SK-N-SH treated with all-trans-retinoic acid at 6 μM for 48 hours (cell line): ENCODE measurements at regions not wholly inside any gene's neighbourhood (a gene's known extent, or its start where the extent isn't known, plus 50 kb on each side); places are given as distances from the start of the nearest gene placed in this dataset.

Experiments
- ATAC-seq: fragments of 200-7000 bp; cut with Tn5 transposase; 3 replicates; pipeline ENCODE4 v1.9.1; 2020; ENCODE audit warnings: mild to moderate bottlenecking, moderate library complexity
- ARNTL ChIP-seq: fragments of 450-650 bp; formaldehyde crosslinking; IDR thresholded peaks from 2 replicates; pipeline ENCODE4 v1.5.0; 2020; ENCODE audit warnings: low read depth, mild to moderate bottlenecking, moderate library complexity, borderline replicate concordance
- BACH2 ChIP-seq: fragments of 250-450 bp; sonication (Bioruptor Pico); IDR thresholded peaks from 2 replicates; pipeline ENCODE4 v1.9.0; 2021; ENCODE audit warnings: mild to moderate bottlenecking, borderline replicate concordance
- CREB5 ChIP-seq: fragments of 250-450 bp; sonication (Bioruptor Pico); IDR thresholded peaks from 2 replicates; pipeline ENCODE4 v1.5.1; 2020; ENCODE audit warnings: low read depth, mild to moderate bottlenecking, moderate library complexity
- CSDC2 ChIP-seq: fragments of 250-450 bp; sonication (Bioruptor Pico); IDR thresholded peaks from 2 replicates; pipeline ENCODE4 v1.5.0; 2020; ENCODE audit warnings: mild to moderate bottlenecking, moderate library complexity
- ESRRG ChIP-seq: fragments of 250-450 bp; sonication (Bioruptor Pico); IDR thresholded peaks from 2 replicates; pipeline ENCODE4 v1.6.1; 2021; ENCODE audit warnings: mild to moderate bottlenecking
- GLIS3 ChIP-seq: fragments of 250-450 bp; sonication (Bioruptor Pico); IDR thresholded peaks from 2 replicates; pipeline ENCODE4 v1.5.0; 2020; ENCODE audit warnings: mild to moderate bottlenecking, moderate library complexity
- ISL1 ChIP-seq: fragments of 250-450 bp; sonication (Bioruptor Pico); IDR thresholded peaks from 2 replicates; pipeline ENCODE4 v2.1.2; 2022; ENCODE audit warnings: mild to moderate bottlenecking, moderate library complexity
- OSR1 ChIP-seq: fragments of 250-450 bp; sonication (Bioruptor Pico); IDR thresholded peaks from 2 replicates; pipeline ENCODE4 v1.8.0; 2022; ENCODE audit warnings: moderate library complexity, mild to moderate bottlenecking, inconsistent platforms
- PATZ1 ChIP-seq: fragments of 250-450 bp; sonication (Bioruptor Pico); IDR thresholded peaks from 2 replicates; pipeline ENCODE4 v1.8.0; 2020; ENCODE audit warnings: mild to moderate bottlenecking, moderate library complexity, borderline replicate concordance
- POU6F1 ChIP-seq: fragments of 250-450 bp; sonication (Bioruptor Pico); IDR thresholded peaks from 2 replicates; pipeline ENCODE4 v1.8.0; 2021; ENCODE audit warnings: low read depth, mild to moderate bottlenecking, moderate library complexity, borderline replicate concordance
- PPARA ChIP-seq: fragments of 250-450 bp; sonication (Bioruptor Pico); IDR thresholded peaks from 2 replicates; pipeline ENCODE4 v1.5.0; 2020; ENCODE audit warnings: mild to moderate bottlenecking, borderline replicate concordance
- RARB ChIP-seq: fragments of 250-450 bp; sonication (Bioruptor Pico); IDR thresholded peaks from 2 replicates; pipeline ENCODE4 v1.8.0; 2021; ENCODE audit warnings: mild to moderate bottlenecking, moderate library complexity
- SNAI2 ChIP-seq: fragments of 250-450 bp; sonication (Bioruptor Pico); IDR thresholded peaks from 2 replicates; pipeline ENCODE4 v1.5.0; 2020; ENCODE audit warnings: mild to moderate bottlenecking, moderate library complexity
- TCF4 ChIP-seq: fragments of 250-450 bp; sonication (Bioruptor Pico); IDR thresholded peaks from 2 replicates; pipeline ENCODE4 v1.8.0; 2021; ENCODE audit warnings: mild to moderate bottlenecking, moderate library complexity, borderline replicate concordance
- TSHZ2 ChIP-seq: fragments of 250-450 bp; sonication (Bioruptor Pico); IDR thresholded peaks from 2 replicates; pipeline ENCODE4 v1.5.0; 2020; ENCODE audit warnings: mild to moderate bottlenecking, moderate library complexity
- ZC3H10 ChIP-seq: fragments of 250-450 bp; sonication (Bioruptor Pico); IDR thresholded peaks from 2 replicates; pipeline ENCODE4 v1.5.1; 2021; ENCODE audit warnings: mild to moderate bottlenecking, moderate library complexity
- ZFP3 ChIP-seq: fragments of 250-450 bp; sonication (Bioruptor Pico); IDR thresholded peaks from 2 replicates; pipeline ENCODE4 v1.5.0; 2020; ENCODE audit warnings: mild to moderate bottlenecking, moderate library complexity
- ZFP30 ChIP-seq: fragments of 450-650 bp; formaldehyde crosslinking; IDR thresholded peaks from 2 replicates; pipeline ENCODE4 v1.5.0; 2022; ENCODE audit warnings: mild to moderate bottlenecking, moderate library complexity
- ZNF565 ChIP-seq: fragments of 450-650 bp; formaldehyde crosslinking; conservative IDR thresholded peaks from 2 replicates; pipeline ENCODE4 v1.5.0; 2020; ENCODE audit warnings: low read depth, mild to moderate bottlenecking, moderate library complexity
- ZNF70 ChIP-seq: fragments of 450-650 bp; formaldehyde crosslinking; IDR thresholded peaks from 2 replicates; pipeline ENCODE4 v1.5.0; 2020; ENCODE audit warnings: mild to moderate bottlenecking, moderate library complexity
- ZNF8 ChIP-seq: fragments of 450-650 bp; formaldehyde crosslinking; IDR thresholded peaks from 2 replicates; pipeline ENCODE4 v1.5.0; 2020; ENCODE audit warnings: mild to moderate bottlenecking, moderate library complexity
- TF ChIP-seq, protein P1 (sequence below): fragments of 250-450 bp; sonication (Bioruptor Pico); IDR thresholded peaks from 2 replicates; pipeline ENCODE4 v1.5.1; 2021; ENCODE audit warnings: mild to moderate bottlenecking, moderate library complexity

DNA sequence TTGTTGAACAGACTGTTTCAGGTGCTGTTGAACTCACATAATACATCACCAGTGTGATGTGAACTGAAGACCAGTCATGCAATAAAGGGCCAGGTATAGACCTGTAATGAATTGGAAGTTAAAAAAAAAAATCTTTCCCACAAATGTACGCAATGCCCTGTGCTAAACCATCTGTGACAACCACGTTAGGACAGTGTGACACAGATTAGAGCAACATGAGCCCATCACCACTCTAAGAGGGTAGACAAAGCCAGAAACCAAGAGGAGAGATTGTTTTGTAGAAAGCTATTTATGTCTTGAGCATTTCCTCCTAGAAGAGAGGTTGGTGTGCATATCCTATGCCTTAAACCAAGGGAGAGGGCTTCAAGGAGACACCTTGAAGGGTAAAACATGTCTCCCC lies 77.0 kb upstream of the BEND6 start (continued):
- TF ChIP-seq TSHZ2 (CRISPR knock-in tag): no peak
- TF ChIP-seq, protein P1, sequence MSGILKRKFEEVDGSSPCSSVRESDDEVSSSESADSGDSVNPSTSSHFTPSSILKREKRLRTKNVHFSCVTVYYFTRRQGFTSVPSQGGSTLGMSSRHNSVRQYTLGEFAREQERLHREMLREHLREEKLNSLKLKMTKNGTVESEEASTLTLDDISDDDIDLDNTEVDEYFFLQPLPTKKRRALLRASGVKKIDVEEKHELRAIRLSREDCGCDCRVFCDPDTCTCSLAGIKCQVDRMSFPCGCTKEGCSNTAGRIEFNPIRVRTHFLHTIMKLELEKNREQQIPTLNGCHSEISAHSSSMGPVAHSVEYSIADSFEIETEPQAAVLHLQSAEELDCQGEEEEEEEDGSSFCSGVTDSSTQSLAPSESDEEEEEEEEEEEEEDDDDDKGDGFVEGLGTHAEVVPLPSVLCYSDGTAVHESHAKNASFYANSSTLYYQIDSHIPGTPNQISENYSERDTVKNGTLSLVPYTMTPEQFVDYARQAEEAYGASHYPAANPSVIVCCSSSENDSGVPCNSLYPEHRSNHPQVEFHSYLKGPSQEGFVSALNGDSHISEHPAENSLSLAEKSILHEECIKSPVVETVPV (CRISPR knock-in tag): no peak
- no peak for TF ChIP-seq GLIS3

- TF ChIP-seq BACH2 (CRISPR knock-in tag) (no peak), ZFP3 (CRISPR knock-in tag) (no peak), CSDC2 (CRISPR knock-in tag) (no peak), GLIS3 (no peak), ZNF70 (CRISPR knock-in tag) (no peak)
- ATAC-seq: no peak
Observed at GRCh38 chr6:56875961-56876360, 78.9 kb upstream of the BEND6 start.

DNA sequence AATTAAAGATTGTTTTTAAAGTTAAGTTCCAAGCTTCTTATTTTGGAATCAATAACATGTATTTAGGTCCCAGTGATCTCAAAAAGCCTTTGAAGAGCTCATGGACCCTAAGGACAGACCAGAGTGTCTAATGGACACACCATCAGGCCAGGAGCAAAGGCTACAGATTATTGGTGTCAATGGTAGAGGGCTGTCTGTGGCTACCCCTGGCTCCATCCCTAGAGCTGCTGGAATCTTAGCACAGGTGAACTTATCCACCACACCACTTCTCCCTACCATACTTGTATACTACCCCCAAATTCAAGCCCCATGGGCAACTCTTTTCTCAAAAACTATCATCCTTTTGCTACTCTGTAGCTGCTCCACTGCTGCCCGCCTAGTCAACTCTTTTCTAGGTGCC lies 79.4 kb upstream of the BEND6 start:
- no peak for TF ChIP-seq BACH2 (CRISPR knock-in tag)
- no peak for TF ChIP-seq CSDC2 (CRISPR knock-in tag)
- TF ChIP-seq SNAI2: no peak
- no peak for TF ChIP-seq PATZ1
- TF ChIP-seq ESRRG (CRISPR knock-in tag): no peak
- no peak for TF ChIP-seq ZNF8 (CRISPR knock-in tag)
- TF ChIP-seq POU6F1 (CRISPR knock-in tag): no peak
- no peak for TF ChIP-seq ISL1
- TF ChIP-seq ZNF70 (CRISPR knock-in tag): no peak
- no peak for TF ChIP-seq ARNTL (CRISPR knock-in tag)
- no peak for TF ChIP-seq CREB5 (CRISPR knock-in tag)
- TF ChIP-seq, protein P1 (CRISPR knock-in tag): no peak
- TF ChIP-seq PPARA: no peak
- no peak for TF ChIP-seq ZC3H10 (CRISPR knock-in tag)
- TF ChIP-seq ZNF565 (CRISPR knock-in tag): no peak
- TF ChIP-seq RARB (CRISPR knock-in tag): no peak
- no peak for TF ChIP-seq TCF4 (CRISPR knock-in tag)
- no peak for TF ChIP-seq ZFP30
- TF ChIP-seq OSR1: no peak
- ATAC-seq: no peak
